HEK293T (cell line): ENCODE measurements at regions not wholly inside any gene's neighbourhood (a gene's known extent, or its start where the extent isn't known, plus 50 kb on each side); places are given as distances from the start of the nearest gene placed in this dataset.

Experiments
- CTCF ChIA-PET: fragments of 350-600 bp; formaldehyde crosslinking; extraction: SDS; loops from one replicate; lab custom pipeline; 2021; ENCODE audit warnings: antibody characterized with exemption, inconsistent platforms; lab: Yijun Ruan, JAX
- POLR2A ChIA-PET: fragments of 350-600 bp; formaldehyde crosslinking; extraction: SDS; loops from one replicate; lab custom pipeline; 2020; ENCODE audit warnings: antibody characterized with exemption, inconsistent platforms; lab: Yijun Ruan, JAX
- DNase-seq: peaks from one replicate; pipeline ENCODE4 v3.0.0; 2012; ENCODE audit warnings: mixed read lengths; ENCODE audit errors: extremely low spot score
- ARNT ChIP-seq: fragments of 450-650 bp; IDR thresholded peaks from 2 replicates; pipeline ENCODE4 v1.6.1; 2017; ENCODE audit warnings: mild to moderate bottlenecking
- BHLHE40 ChIP-seq: fragments of 450-650 bp; IDR thresholded peaks from 2 replicates; pipeline ENCODE4 v1.6.1; 2016; ENCODE audit warnings: mild to moderate bottlenecking, moderate library complexity, borderline replicate concordance
- CTBP1 ChIP-seq: fragments of 450-650 bp; IDR thresholded peaks from 2 replicates; pipeline ENCODE4 v1.6.1; 2016; ENCODE audit warnings: borderline replicate concordance
- ELF4 ChIP-seq: fragments of 450-650 bp; IDR thresholded peaks from 2 replicates; pipeline ENCODE4 v1.6.1; 2017; ENCODE audit warnings: antibody characterized with exemption
- FOXA1 ChIP-seq: fragments of 450-650 bp; IDR thresholded peaks from 2 replicates; pipeline ENCODE4 v1.6.1; 2016; ENCODE audit warnings: mild to moderate bottlenecking
- FOXK2 ChIP-seq: fragments of 450-650 bp; IDR thresholded peaks from 2 replicates; pipeline ENCODE4 v1.6.1; 2016; ENCODE audit warnings: mild to moderate bottlenecking
- FOXM1 ChIP-seq: fragments of 450-650 bp; IDR thresholded peaks from 2 replicates; pipeline ENCODE4 v1.6.1; 2017; ENCODE audit warnings: mild to moderate bottlenecking, borderline replicate concordance
- HDGF ChIP-seq: fragments of 450-650 bp; IDR thresholded peaks from 2 replicates; pipeline ENCODE4 v1.6.1; 2017; ENCODE audit warnings: antibody characterized with exemption, borderline replicate concordance
- L3MBTL2 ChIP-seq: fragments of 450-650 bp; conservative IDR thresholded peaks from 2 replicates; pipeline ENCODE4 v1.6.1; 2016; ENCODE audit warnings: mild to moderate bottlenecking
- LEF1 ChIP-seq: fragments of 450-650 bp; IDR thresholded peaks from 2 replicates; pipeline ENCODE4 v1.6.1; 2017; ENCODE audit warnings: mild to moderate bottlenecking, borderline replicate concordance
- NFRKB ChIP-seq: fragments of 450-650 bp; IDR thresholded peaks from 2 replicates; pipeline ENCODE4 v1.6.1; 2016; ENCODE audit warnings: mild to moderate bottlenecking, moderate library complexity
- SP1 ChIP-seq: fragments of 450-650 bp; IDR thresholded peaks from 2 replicates; pipeline ENCODE4 v1.6.1; 2017
- SUZ12 ChIP-seq: fragments of 450-650 bp; IDR thresholded peaks from 2 replicates; pipeline ENCODE4 v1.6.1; 2016; ENCODE audit warnings: mild to moderate bottlenecking
- TARDBP ChIP-seq: fragments of 450-650 bp; IDR thresholded peaks from 2 replicates; pipeline ENCODE4 v1.6.1; 2016
- ZNF384 ChIP-seq: fragments of 450-650 bp; IDR thresholded peaks from 2 replicates; pipeline ENCODE4 v1.6.1; 2016
- TF ChIP-seq, protein P1 (sequence below): fragments of 450-650 bp; IDR thresholded peaks from 2 replicates; pipeline ENCODE4 v1.6.1; 2016

DNA sequence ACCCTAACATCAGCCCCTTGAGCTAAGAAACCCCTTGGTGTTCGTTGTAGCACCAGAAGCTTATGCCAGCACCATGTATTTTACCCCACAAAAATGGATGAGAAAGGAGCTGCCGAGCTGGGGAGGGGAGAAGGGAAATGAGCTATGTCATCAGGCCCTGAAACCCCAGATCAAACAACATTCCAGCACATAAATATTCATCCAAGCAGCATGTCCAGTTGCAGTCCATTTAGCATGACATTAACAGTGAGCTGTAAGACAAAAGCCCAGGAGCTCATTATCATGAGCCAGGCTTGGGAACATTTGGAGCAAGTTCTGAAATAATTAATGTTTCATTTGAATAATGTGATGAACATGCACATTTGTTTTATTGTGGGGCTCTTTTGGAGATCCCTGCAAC lies 630.1 kb upstream of the TMEM132C start:
- ChIA-PET CTCF (no interaction called here), POLR2A (no interaction called here)
- no peak for TF ChIP-seq FOXM1
- TF ChIP-seq TARDBP: no peak
- no peak for TF ChIP-seq SP1
- TF ChIP-seq CTBP1: no peak
- TF ChIP-seq L3MBTL2: no peak
- TF ChIP-seq, protein P1, sequence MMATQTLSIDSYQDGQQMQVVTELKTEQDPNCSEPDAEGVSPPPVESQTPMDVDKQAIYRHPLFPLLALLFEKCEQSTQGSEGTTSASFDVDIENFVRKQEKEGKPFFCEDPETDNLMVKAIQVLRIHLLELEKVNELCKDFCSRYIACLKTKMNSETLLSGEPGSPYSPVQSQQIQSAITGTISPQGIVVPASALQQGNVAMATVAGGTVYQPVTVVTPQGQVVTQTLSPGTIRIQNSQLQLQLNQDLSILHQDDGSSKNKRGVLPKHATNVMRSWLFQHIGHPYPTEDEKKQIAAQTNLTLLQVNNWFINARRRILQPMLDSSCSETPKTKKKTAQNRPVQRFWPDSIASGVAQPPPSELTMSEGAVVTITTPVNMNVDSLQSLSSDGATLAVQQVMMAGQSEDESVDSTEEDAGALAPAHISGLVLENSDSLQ: no peak
- TF ChIP-seq SUZ12: no peak
- TF ChIP-seq FOXK2: no peak
- TF ChIP-seq ELF4: no peak
- no peak for TF ChIP-seq FOXA1
- no peak for TF ChIP-seq ARNT
- no peak for TF ChIP-seq ZNF384
- TF ChIP-seq NFRKB: no peak
- TF ChIP-seq LEF1: no peak
- TF ChIP-seq HDGF: no peak
- no peak for TF ChIP-seq BHLHE40
- DNase-seq: no peak

- TF ChIP-seq, protein P1: no peak
- no peak for DNase-seq
- CTCF ChIA-PET: no interaction called here
- POLR2A ChIA-PET: no interaction called here
Measured at GRCh38 chr12:127640181-127640886, 626.6 kb upstream of the TMEM132C start.

DNA sequence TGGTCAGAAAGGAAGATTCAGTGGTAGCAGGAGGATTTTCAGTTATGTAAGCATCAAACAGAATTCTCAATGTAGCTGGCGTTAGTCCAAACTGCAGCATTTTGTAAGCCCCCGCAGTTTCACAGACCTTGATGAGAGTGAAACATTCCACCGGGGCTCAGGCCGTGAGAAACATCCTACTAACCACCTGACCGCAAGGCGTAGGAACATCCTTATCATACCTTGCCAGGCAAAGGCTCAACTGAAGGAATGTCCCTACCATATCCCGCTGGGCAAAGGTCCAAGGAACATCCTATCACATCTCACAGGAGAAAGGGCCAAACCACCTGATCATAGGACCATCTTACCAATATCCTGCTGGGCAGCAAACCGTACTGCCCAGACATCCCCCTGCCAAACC lies 624.8 kb upstream of the TMEM132C start:
- DNase-seq: no peak
- POLR2A ChIA-PET: no interaction called here
- CTCF ChIA-PET: no interaction called here
- TF ChIP-seq SUZ12 (no peak), FOXK2 (no peak), ZNF384 (no peak), SP1 (no peak), TARDBP (no peak)

- ChIA-PET CTCF (no interaction called here), POLR2A (no interaction called here)
- TF ChIP-seq FOXK2 (no peak), ARNT (no peak), FOXM1 (no peak), CTBP1 (no peak), SP1 (no peak), TARDBP (no peak), L3MBTL2 (no peak), HDGF (no peak), FOXA1 (no peak), SUZ12 (no peak), ZNF384 (no peak), BHLHE40 (no peak), NFRKB (no peak), LEF1 (no peak), ELF4 (no peak)
- TF ChIP-seq, protein P1: no peak
- no peak for DNase-seq
Measured at GRCh38 chr12:127648321-127648720, 618.6 kb upstream of the TMEM132C start.

GRCh38 chr12:127649961-127650360 lies 617.0 kb upstream of the TMEM132C start:
- no peak for DNase-seq
- ChIA-PET CTCF (no interaction called here), POLR2A (no interaction called here)
- no peak for TF ChIP-seq HDGF
- no peak for TF ChIP-seq ELF4
- no peak for TF ChIP-seq NFRKB
- TF ChIP-seq SUZ12: no peak
- TF ChIP-seq ARNT: no peak
- TF ChIP-seq BHLHE40: no peak
- TF ChIP-seq FOXA1: no peak
- no peak for TF ChIP-seq CTBP1
- no peak for TF ChIP-seq SP1
- TF ChIP-seq FOXM1: no peak
- TF ChIP-seq TARDBP: no peak

DNA sequence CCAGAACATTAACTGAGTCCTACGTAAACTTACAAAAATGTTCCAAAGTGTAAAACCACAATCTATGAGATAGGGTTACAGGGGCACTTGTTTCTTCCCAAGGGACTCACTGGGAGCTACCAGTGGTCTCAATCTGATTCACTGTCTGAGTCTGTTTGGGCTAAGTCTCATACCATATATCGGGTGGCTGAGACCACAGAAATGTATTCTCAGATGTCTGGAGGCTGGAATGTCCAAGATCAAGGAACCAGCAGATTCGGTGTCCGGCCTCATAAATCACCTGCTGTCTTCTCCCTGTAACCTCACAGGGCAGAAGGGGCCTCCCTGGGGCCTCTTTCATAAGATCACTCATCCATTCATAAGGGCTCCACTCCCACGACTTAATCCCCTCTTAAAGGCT lies 616.3 kb upstream of the TMEM132C start:
- ChIA-PET POLR2A (no interaction called here), CTCF (no interaction called here)
- DNase-seq: no peak
- no peak for TF ChIP-seq SP1
- no peak for TF ChIP-seq ZNF384
- no peak for TF ChIP-seq ARNT
- no peak for TF ChIP-seq CTBP1
- TF ChIP-seq FOXA1: no peak
- TF ChIP-seq, protein P1: no peak
- no peak for TF ChIP-seq HDGF
